ENCODE measurements at regions not wholly inside any gene's neighbourhood (a gene's known extent, or its start where the extent isn't known, plus 50 kb on each side); places are given as distances from the start of the nearest gene placed in this dataset.

GRCh38 chr10:31622978-31623377, 304.0 kb downstream of the ZEB1 start:
- H3K27ac Mint-ChIP-seq: no peak overlapping the region
- no peak for TF ChIP-seq CTCF (IDR thresholded peaks at IDR 0.05; ENCODE audit: unreplicated experiment)
- peaks cover 25% of the 10 kb centered on the region for H3K9me3 Mint-ChIP-seq (ENCODE audit: low read depth)
- no peak overlapping the region for H3K4me3 Mint-ChIP-seq (ENCODE audit: low read depth)
- peaks cover 6% of the 10 kb centered on the region for H3K4me1 Mint-ChIP-seq (ENCODE audit: low read depth)
- no peak for DNase-seq (ENCODE audit: low spot score, unreplicated experiment)
- peaks cover 2% of the 10 kb centered on the region for H3K36me3 Mint-ChIP-seq (ENCODE audit: insufficient read depth)
- peaks cover 6% of the 10 kb centered on the region for H3K27me3 Mint-ChIP-seq

- no peak for DNase-seq (ENCODE audit: low spot score, unreplicated experiment)
- H3K27ac Mint-ChIP-seq: no peak overlapping the region
These were observed 302.7 kb downstream of the ZEB1 start for GRCh38 chr10:31621733-31622132.

GRCh38 chr10:31620226-31621151, 301.5 kb downstream of the ZEB1 start:
- no peak for TF ChIP-seq CTCF (IDR thresholded peaks at IDR 0.05; ENCODE audit: unreplicated experiment)
- Mint-ChIP-seq H3K27ac (no peak overlapping the region), H3K4me3 (ENCODE audit: low read depth) (no peak overlapping the region), H3K4me1 (ENCODE audit: low read depth) (peaks cover 6% of the 10 kb centered on the region), H3K36me3 (ENCODE audit: insufficient read depth) (no peaks in the 10 kb centered on the region), H3K9me3 (ENCODE audit: low read depth) (peaks cover 15% of the 10 kb centered on the region), H3K27me3 (peaks cover 6% of the 10 kb centered on the region)
- no peak for DNase-seq (ENCODE audit: low spot score, unreplicated experiment)

More at GRCh38 chr10:31621733-31622132, 302.7 kb downstream of the ZEB1 start:
- Mint-ChIP-seq H3K9me3 (ENCODE audit: low read depth) (peaks cover 25% of the 10 kb centered on the region), H3K36me3 (ENCODE audit: insufficient read depth) (peaks cover 2% of the 10 kb centered on the region), H3K27me3 (peaks cover 6% of the 10 kb centered on the region), H3K4me3 (ENCODE audit: low read depth) (no peak overlapping the region), H3K4me1 (ENCODE audit: low read depth) (peaks cover 6% of the 10 kb centered on the region)
- TF ChIP-seq CTCF (IDR thresholded peaks at IDR 0.05; ENCODE audit: unreplicated experiment): no peak

- peaks cover 6% of the 10 kb centered on the region for H3K4me1 Mint-ChIP-seq (ENCODE audit: low read depth)
- H3K9me3 Mint-ChIP-seq (ENCODE audit: low read depth): peaks cover 13% of the 10 kb centered on the region
- peak overlapping the region; percentile 37 for H3K27ac Mint-ChIP-seq
- DNase-seq (ENCODE audit: low spot score, unreplicated experiment): no peak
- H3K27me3 Mint-ChIP-seq: peaks cover 6% of the 10 kb centered on the region
- TF ChIP-seq CTCF (IDR thresholded peaks at IDR 0.05; ENCODE audit: unreplicated experiment): no peak
- no peaks in the 10 kb centered on the region for H3K36me3 Mint-ChIP-seq (ENCODE audit: insufficient read depth)
- no peak overlapping the region for H3K4me3 Mint-ChIP-seq (ENCODE audit: low read depth)
These were observed 300.6 kb downstream of the ZEB1 start for GRCh38 chr10:31619531-31620061.

GRCh38 chr10:31618541-31619291, 299.7 kb downstream of the ZEB1 start:
- no peak for DNase-seq (ENCODE audit: low spot score, unreplicated experiment)
- no peaks in the 10 kb centered on the region for H3K36me3 Mint-ChIP-seq (ENCODE audit: insufficient read depth)
- H3K4me1 Mint-ChIP-seq (ENCODE audit: low read depth): peaks cover 6% of the 10 kb centered on the region
- no peak overlapping the region for H3K27ac Mint-ChIP-seq
- no peak overlapping the region for H3K4me3 Mint-ChIP-seq (ENCODE audit: low read depth)
- peaks cover 6% of the 10 kb centered on the region for H3K9me3 Mint-ChIP-seq (ENCODE audit: low read depth)
- no peak for TF ChIP-seq CTCF (IDR thresholded peaks at IDR 0.05; ENCODE audit: unreplicated experiment)
- H3K27me3 Mint-ChIP-seq: peaks cover 6% of the 10 kb centered on the region

Measured in progenitor cell of endocrine pancreas (in vitro differentiated cells).